KMS-11 (cell line): ENCODE measurements at regions not wholly inside any gene's neighbourhood (a gene's known extent, or its start where the extent isn't known, plus 50 kb on each side); places are given as distances from the start of the nearest gene placed in this dataset.

Experiments
- H2AFZ ChIP-seq: fragments of 200-600 bp; sonication (generic); 2 replicates; pipeline ENCODE4 v1.6.1; 2016; ENCODE audit warnings: antibody characterized with exemption, mixed run types, low read depth
- H3K27ac ChIP-seq: fragments of 200-600 bp; sonication (generic); 2 replicates; pipeline ENCODE4 v1.6.1; 2016; ENCODE audit warnings: mild to moderate bottlenecking, mixed run types
- H3K27me3 ChIP-seq: fragments of 200-600 bp; sonication (generic); 2 replicates; pipeline ENCODE4 v1.6.1; 2017; ENCODE audit warnings: mild to moderate bottlenecking, low read depth, mixed run types, moderate library complexity; ENCODE audit not compliant: insufficient read depth
- H3K36me3 ChIP-seq: fragments of 200-600 bp; sonication (generic); 2 replicates; pipeline ENCODE4 v1.6.1; 2017; ENCODE audit warnings: mild to moderate bottlenecking, mixed run types; ENCODE audit not compliant: insufficient read depth
- H3K4me1 ChIP-seq: fragments of 200-600 bp; sonication (generic); 2 replicates; pipeline ENCODE4 v1.6.1; 2016; ENCODE audit warnings: mild to moderate bottlenecking, low read depth, mixed run types; ENCODE audit not compliant: poor library complexity, severe bottlenecking
- H3K4me2 ChIP-seq: fragments of 200-600 bp; sonication (generic); 2 replicates; pipeline ENCODE4 v1.7.0; 2016; ENCODE audit warnings: mild to moderate bottlenecking, mixed run types
- H3K4me3 ChIP-seq: fragments of 200-600 bp; sonication (generic); IDR thresholded peaks from 2 replicates; pipeline ENCODE4 v1.6.1; 2017; ENCODE audit warnings: low read depth, low read length, mixed read lengths; ENCODE audit not compliant: insufficient read depth
- H3K79me2 ChIP-seq: fragments of 200-600 bp; sonication (generic); 2 replicates; pipeline ENCODE4 v1.6.1; 2016; ENCODE audit warnings: low read depth, mixed run types; ENCODE audit not compliant: insufficient read depth
- H3K9ac ChIP-seq: fragments of 200-600 bp; sonication (generic); 2 replicates; pipeline ENCODE4 v1.6.1; 2016; ENCODE audit warnings: mild to moderate bottlenecking, mixed run types
- H4K20me1 ChIP-seq: fragments of 200-600 bp; sonication (generic); 2 replicates; pipeline ENCODE4 v1.6.1; 2016; ENCODE audit warnings: mild to moderate bottlenecking, mixed run types; ENCODE audit not compliant: insufficient read depth
- CTCF ChIP-seq: fragments of 200-600 bp; sonication (generic); conservative IDR thresholded peaks from 2 replicates; pipeline ENCODE4 v1.6.1; 2017; ENCODE audit warnings: low read depth, mild to moderate bottlenecking, antibody characterized with exemption, low read length, moderate library complexity, mixed read lengths

- no peaks in the 10 kb centered on the region for H3K4me1 ChIP-seq
These were observed 123.1 kb upstream of the ANKRD55 start for GRCh38 chr5:56356121-56356835.

GRCh38 chr5:56354836-56355235, 121.7 kb upstream of the ANKRD55 start:
- TF ChIP-seq CTCF, result no peak
- Histone ChIP-seq H3K36me3 (no peaks in the 10 kb centered on the region), H3K79me2 (no peaks in the 10 kb centered on the region), H3K4me2 (no peak overlapping the region), H3K27me3 (no peaks in the 10 kb centered on the region), H3K9ac (no peak overlapping the region), H2AFZ (no peak overlapping the region), H4K20me1 (no peaks in the 10 kb centered on the region), H3K4me1 (no peaks in the 10 kb centered on the region), H3K27ac (no peak overlapping the region), H3K4me3 (no peak overlapping the region)

More at GRCh38 chr5:56356121-56356835, 123.1 kb upstream of the ANKRD55 start:
- H3K9ac ChIP-seq, result no peak overlapping the region
- no peak overlapping the region for H3K4me2 ChIP-seq
- H3K27ac ChIP-seq, result no peak overlapping the region
- no peak for TF ChIP-seq CTCF
- H3K36me3 ChIP-seq, result no peaks in the 10 kb centered on the region
- H3K79me2 ChIP-seq, result no peaks in the 10 kb centered on the region
- H4K20me1 ChIP-seq, result no peaks in the 10 kb centered on the region
- no peak overlapping the region for H2AFZ ChIP-seq
- H3K27me3 ChIP-seq, result no peaks in the 10 kb centered on the region
- no peak overlapping the region for H3K4me3 ChIP-seq

GRCh38 chr5:56352808-56353590, 119.9 kb upstream of the ANKRD55 start:
- Histone ChIP-seq H3K27ac (no peak overlapping the region), H3K9ac (no peak overlapping the region), H3K4me1 (no peaks in the 10 kb centered on the region), H3K4me2 (no peak overlapping the region), H2AFZ (no peak overlapping the region), H3K36me3 (no peaks in the 10 kb centered on the region), H3K79me2 (no peaks in the 10 kb centered on the region), H3K27me3 (no peaks in the 10 kb centered on the region), H4K20me1 (no peaks in the 10 kb centered on the region), H3K4me3 (no peak overlapping the region)
- TF ChIP-seq CTCF, result no peak

GRCh38 chr5:56350597-56351170, 117.6 kb upstream of the ANKRD55 start:
- H3K79me2 ChIP-seq, result no peaks in the 10 kb centered on the region
- no peaks in the 10 kb centered on the region for H3K27me3 ChIP-seq
- TF ChIP-seq CTCF, result no peak
- no peak overlapping the region for H3K27ac ChIP-seq
- H3K4me2 ChIP-seq, result no peak overlapping the region
- H3K4me1 ChIP-seq, result no peaks in the 10 kb centered on the region
- no peak overlapping the region for H3K4me3 ChIP-seq
- no peaks in the 10 kb centered on the region for H3K36me3 ChIP-seq
- no peak overlapping the region for H3K9ac ChIP-seq
- H2AFZ ChIP-seq, result no peak overlapping the region
- H4K20me1 ChIP-seq, result no peaks in the 10 kb centered on the region
